Liver (tissue), 8 donors: ENCODE measurements at regions not wholly inside any gene's neighbourhood (a gene's known extent, or its start where the extent isn't known, plus 50 kb on each side); places are given as distances from the start of the nearest gene placed in this dataset.

Experiments used
- DNase-seq: peaks from one replicate; pipeline ENCODE4 v3.0.0-alpha.2; 2017; ENCODE audit warnings: low spot score
- H3K27ac ChIP-seq, 2 donors: one replicate each; pipeline ENCODE4 v1.7.0; 2013; ENCODE audit warnings: inconsistent platforms in 2 of 2, low read length in 2 of 2, control low read depth in 1 of 2, low read depth in 1 of 2, mild to moderate bottlenecking in 1 of 2
- H3K27me3 ChIP-seq, 4 donors: one replicate each; pipeline versions ENCODE4 v1.6.1 to v1.7.0; 2013; ENCODE audit warnings: low read length in 3 of 4, inconsistent platforms in 1 of 4, mild to moderate bottlenecking in 1 of 4, moderate library complexity in 1 of 4; ENCODE audit not compliant: control insufficient read depth in 4 of 4, insufficient read depth in 4 of 4
- H3K36me3 ChIP-seq, 4 donors: one replicate each; pipeline versions ENCODE4 v1.6.1 to v1.7.0; 2013; ENCODE audit warnings: low read length in 3 of 4, mild to moderate bottlenecking in 3 of 4, low read depth in 1 of 4, moderate library complexity in 1 of 4; ENCODE audit not compliant: control insufficient read depth in 4 of 4, insufficient read depth in 3 of 4
- H3K4me1 ChIP-seq, 4 donors: one replicate each; pipeline versions ENCODE4 v1.6.1 to v1.7.0; 2013; ENCODE audit warnings: low read length in 3 of 4, mild to moderate bottlenecking in 3 of 4, moderate library complexity in 1 of 4; ENCODE audit not compliant: control insufficient read depth in 4 of 4, insufficient read depth in 4 of 4
- H3K4me3 ChIP-seq, 3 donors: one replicate each; pipeline versions ENCODE4 v1.6.1 to v1.7.0; 2013; ENCODE audit warnings: low read length in 3 of 3, control low read depth in 1 of 3, low read depth in 1 of 3, mild to moderate bottlenecking in 1 of 3
- H3K9ac ChIP-seq, 2 donors: one replicate each; pipeline ENCODE4 v1.7.0; 2013; ENCODE audit warnings: low read length in 2 of 2, mild to moderate bottlenecking in 2 of 2, moderate library complexity in 2 of 2, control low read depth in 1 of 2, low read depth in 1 of 2
- H3K9me3 ChIP-seq, 4 donors: one replicate each; pipeline versions ENCODE4 v1.6.1 to v1.7.0; 2013; ENCODE audit warnings: low read length in 3 of 4; ENCODE audit not compliant: control insufficient read depth in 4 of 4
- ATF3 ChIP-seq: IDR thresholded peaks from 2 replicates; pipeline ENCODE4 v1.6.1; 2016; ENCODE audit warnings: antibody characterized with exemption
- EGR1 ChIP-seq, 2 donors: IDR thresholded peaks; 2 replicates each; pipeline ENCODE4 v1.6.1; 2016 to 2018; ENCODE audit warnings: antibody characterized with exemption in 2 of 2, low read depth in 2 of 2
- FOXA1 ChIP-seq: IDR thresholded peaks from 2 replicates; pipeline ENCODE4 v1.6.1; 2016; ENCODE audit warnings: antibody characterized with exemption
- FOXA2 ChIP-seq: IDR thresholded peaks from 2 replicates; pipeline ENCODE4 v1.6.1; 2016; ENCODE audit warnings: antibody characterized with exemption
- GABPA ChIP-seq, 2 donors: IDR thresholded peaks in 1 of 2; conservative IDR thresholded peaks in 1 of 2; 2 replicates each; pipeline ENCODE4 v1.6.1; 2016; ENCODE audit warnings: antibody characterized with exemption in 2 of 2, mild to moderate bottlenecking in 1 of 2, moderate library complexity in 1 of 2
- HNF4A ChIP-seq, 2 donors: conservative IDR thresholded peaks; 2 replicates each; pipeline ENCODE4 v1.6.1; 2016; ENCODE audit warnings: antibody characterized with exemption in 2 of 2, mild to moderate bottlenecking in 2 of 2
- HNF4G ChIP-seq: IDR thresholded peaks from 2 replicates; pipeline ENCODE4 v1.6.1; 2016; ENCODE audit warnings: antibody characterized with exemption
- JUND ChIP-seq, 2 donors: IDR thresholded peaks; 2 replicates each; pipeline ENCODE4 v1.6.1; 2016; ENCODE audit warnings: antibody characterized with exemption in 2 of 2
- NR2F2 ChIP-seq: IDR thresholded peaks from 2 replicates; pipeline ENCODE4 v1.6.1; 2016; ENCODE audit warnings: antibody characterized with exemption
- RAD21 ChIP-seq, 2 donors: IDR thresholded peaks; 2 replicates each; pipeline ENCODE4 v1.6.1; 2016; ENCODE audit warnings: antibody characterized with exemption in 2 of 2, mild to moderate bottlenecking in 2 of 2
- RXRA ChIP-seq, 2 donors: IDR thresholded peaks; 2 replicates each; pipeline ENCODE4 v1.6.1; 2017 to 2018; ENCODE audit warnings: antibody characterized with exemption in 2 of 2, mild to moderate bottlenecking in 1 of 2
- SP1 ChIP-seq: IDR thresholded peaks from 2 replicates; pipeline ENCODE4 v1.6.1; 2018; ENCODE audit warnings: antibody characterized with exemption, mild to moderate bottlenecking
- TAF1 ChIP-seq: conservative IDR thresholded peaks from 2 replicates; pipeline ENCODE4 v1.6.1; 2016; ENCODE audit warnings: antibody characterized with exemption, mild to moderate bottlenecking
- YY1 ChIP-seq: IDR thresholded peaks from 2 replicates; pipeline ENCODE4 v1.6.1; 2016; ENCODE audit warnings: antibody characterized with exemption, mild to moderate bottlenecking
- ZBTB33 ChIP-seq: IDR thresholded peaks from 2 replicates; pipeline ENCODE4 v1.6.1; 2016; ENCODE audit warnings: antibody characterized with exemption
- WGBS: extraction: QIAGEN DNeasy Blood & Tissue Kit; methylation state at CpG from one replicate; pipeline ENCODE4 v1.1.7; 2013; 5-methylcytosine and 5-hydroxymethylcytosine counted together
- TF ChIP-seq, protein P1 (sequence below): IDR thresholded peaks from 2 replicates; pipeline ENCODE4 v1.6.1; 2016; ENCODE audit warnings: antibody characterized with exemption, mild to moderate bottlenecking
- TF ChIP-seq, protein P2 (sequence below): fragments of 150-350 bp; IDR thresholded peaks from 2 replicates; pipeline ENCODE4 v1.5.1; 2017; ENCODE audit warnings: improper control_type of control experiment, low read depth, low read length; ENCODE audit not compliant: missing input control
- TF ChIP-seq, protein P3 (sequence below): IDR thresholded peaks from 2 replicates; pipeline ENCODE4 v1.6.1; 2016; ENCODE audit warnings: antibody characterized with exemption
- donor health status: healthy.
- donor health status: healthy.
- donor health status: healthy.
- donor health status: healthy.
- donor health status: healthy.

GRCh38 chr14:83280719-83281118 lies 1747.1 kb upstream of the SEL1L start:
- WGBS: 92% methylated on average over 4 of the region's 4 CpGs
- no peak overlapping the region for H3K9ac ChIP-seq

GRCh38 chr14:83282706-83283105 lies 1749.1 kb upstream of the SEL1L start:
- no peak for DNase-seq
- H3K4me3 ChIP-seq: no peak overlapping the region
- peaks cover 0 to 2% (median 0%) of the 10 kb centered on the region in 4 donors for H3K27me3 ChIP-seq
- H3K9ac ChIP-seq: no peak overlapping the region
- no peaks in the 10 kb centered on the region for H3K36me3 ChIP-seq
- H3K9me3 ChIP-seq: peaks cover 0 to 3% (median 0%) of the 10 kb centered on the region in 4 donors
- H3K27ac ChIP-seq: no peak overlapping the region
- H3K4me1 ChIP-seq: no peaks in the 10 kb centered on the region
- no peak for TF ChIP-seq FOXA2
- no peak for TF ChIP-seq RAD21 (IDR thresholded peaks at IDR 0.05)
- no peak for TF ChIP-seq NR2F2
- no peak for TF ChIP-seq EGR1 (IDR thresholded peaks at IDR 0.05; ENCODE audit: low read depth in 2 of 2)
- TF ChIP-seq JUND (IDR thresholded peaks at IDR 0.05): no peak
- no peak for TF ChIP-seq ATF3
- no peak for TF ChIP-seq ZBTB33
- TF ChIP-seq, protein P1, sequence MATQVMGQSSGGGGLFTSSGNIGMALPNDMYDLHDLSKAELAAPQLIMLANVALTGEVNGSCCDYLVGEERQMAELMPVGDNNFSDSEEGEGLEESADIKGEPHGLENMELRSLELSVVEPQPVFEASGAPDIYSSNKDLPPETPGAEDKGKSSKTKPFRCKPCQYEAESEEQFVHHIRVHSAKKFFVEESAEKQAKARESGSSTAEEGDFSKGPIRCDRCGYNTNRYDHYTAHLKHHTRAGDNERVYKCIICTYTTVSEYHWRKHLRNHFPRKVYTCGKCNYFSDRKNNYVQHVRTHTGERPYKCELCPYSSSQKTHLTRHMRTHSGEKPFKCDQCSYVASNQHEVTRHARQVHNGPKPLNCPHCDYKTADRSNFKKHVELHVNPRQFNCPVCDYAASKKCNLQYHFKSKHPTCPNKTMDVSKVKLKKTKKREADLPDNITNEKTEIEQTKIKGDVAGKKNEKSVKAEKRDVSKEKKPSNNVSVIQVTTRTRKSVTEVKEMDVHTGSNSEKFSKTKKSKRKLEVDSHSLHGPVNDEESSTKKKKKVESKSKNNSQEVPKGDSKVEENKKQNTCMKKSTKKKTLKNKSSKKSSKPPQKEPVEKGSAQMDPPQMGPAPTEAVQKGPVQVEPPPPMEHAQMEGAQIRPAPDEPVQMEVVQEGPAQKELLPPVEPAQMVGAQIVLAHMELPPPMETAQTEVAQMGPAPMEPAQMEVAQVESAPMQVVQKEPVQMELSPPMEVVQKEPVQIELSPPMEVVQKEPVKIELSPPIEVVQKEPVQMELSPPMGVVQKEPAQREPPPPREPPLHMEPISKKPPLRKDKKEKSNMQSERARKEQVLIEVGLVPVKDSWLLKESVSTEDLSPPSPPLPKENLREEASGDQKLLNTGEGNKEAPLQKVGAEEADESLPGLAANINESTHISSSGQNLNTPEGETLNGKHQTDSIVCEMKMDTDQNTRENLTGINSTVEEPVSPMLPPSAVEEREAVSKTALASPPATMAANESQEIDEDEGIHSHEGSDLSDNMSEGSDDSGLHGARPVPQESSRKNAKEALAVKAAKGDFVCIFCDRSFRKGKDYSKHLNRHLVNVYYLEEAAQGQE: no peak
- TF ChIP-seq, protein P2, sequence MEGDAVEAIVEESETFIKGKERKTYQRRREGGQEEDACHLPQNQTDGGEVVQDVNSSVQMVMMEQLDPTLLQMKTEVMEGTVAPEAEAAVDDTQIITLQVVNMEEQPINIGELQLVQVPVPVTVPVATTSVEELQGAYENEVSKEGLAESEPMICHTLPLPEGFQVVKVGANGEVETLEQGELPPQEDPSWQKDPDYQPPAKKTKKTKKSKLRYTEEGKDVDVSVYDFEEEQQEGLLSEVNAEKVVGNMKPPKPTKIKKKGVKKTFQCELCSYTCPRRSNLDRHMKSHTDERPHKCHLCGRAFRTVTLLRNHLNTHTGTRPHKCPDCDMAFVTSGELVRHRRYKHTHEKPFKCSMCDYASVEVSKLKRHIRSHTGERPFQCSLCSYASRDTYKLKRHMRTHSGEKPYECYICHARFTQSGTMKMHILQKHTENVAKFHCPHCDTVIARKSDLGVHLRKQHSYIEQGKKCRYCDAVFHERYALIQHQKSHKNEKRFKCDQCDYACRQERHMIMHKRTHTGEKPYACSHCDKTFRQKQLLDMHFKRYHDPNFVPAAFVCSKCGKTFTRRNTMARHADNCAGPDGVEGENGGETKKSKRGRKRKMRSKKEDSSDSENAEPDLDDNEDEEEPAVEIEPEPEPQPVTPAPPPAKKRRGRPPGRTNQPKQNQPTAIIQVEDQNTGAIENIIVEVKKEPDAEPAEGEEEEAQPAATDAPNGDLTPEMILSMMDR: no peak
- TF ChIP-seq HNF4A (conservative IDR thresholded peaks at IDR 0.05): no peak

More at GRCh38 chr14:83280719-83281118, 1747.1 kb upstream of the SEL1L start:
- Histone ChIP-seq H3K27ac (no peak overlapping the region), H3K36me3 (no peaks in the 10 kb centered on the region), H3K4me3 (no peak overlapping the region), H3K9me3 (peaks cover 0 to 3% (median 0%) of the 10 kb centered on the region in 4 donors), H3K27me3 (peaks cover 0 to 2% (median 0%) of the 10 kb centered on the region in 4 donors), H3K4me1 (no peaks in the 10 kb centered on the region)
- TF ChIP-seq, protein P3, sequence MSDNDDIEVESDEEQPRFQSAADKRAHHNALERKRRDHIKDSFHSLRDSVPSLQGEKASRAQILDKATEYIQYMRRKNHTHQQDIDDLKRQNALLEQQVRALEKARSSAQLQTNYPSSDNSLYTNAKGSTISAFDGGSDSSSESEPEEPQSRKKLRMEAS: no peak
- TF ChIP-seq TAF1 (no peak), RXRA (IDR thresholded peaks at IDR 0.05) (no peak), GABPA (IDR thresholded peaks at IDR 0.05 in 1 of 2, conservative IDR thresholded peaks at IDR 0.05 in 1 of 2) (no peak), FOXA2 (no peak), HNF4A (conservative IDR thresholded peaks at IDR 0.05) (no peak), YY1 (no peak), FOXA1 (no peak), HNF4G (no peak), SP1 (no peak), EGR1 (IDR thresholded peaks at IDR 0.05; ENCODE audit: low read depth in 2 of 2) (no peak), RAD21 (IDR thresholded peaks at IDR 0.05) (no peak), NR2F2 (no peak)
- TF ChIP-seq, protein P1: no peak
- TF ChIP-seq, protein P2: no peak
- no peak for DNase-seq
